ENCODE measurements at regions not wholly inside any gene's neighbourhood (a gene's known extent, or its start where the extent isn't known, plus 50 kb on each side); places are given as distances from the start of the nearest gene placed in this dataset.

DNA sequence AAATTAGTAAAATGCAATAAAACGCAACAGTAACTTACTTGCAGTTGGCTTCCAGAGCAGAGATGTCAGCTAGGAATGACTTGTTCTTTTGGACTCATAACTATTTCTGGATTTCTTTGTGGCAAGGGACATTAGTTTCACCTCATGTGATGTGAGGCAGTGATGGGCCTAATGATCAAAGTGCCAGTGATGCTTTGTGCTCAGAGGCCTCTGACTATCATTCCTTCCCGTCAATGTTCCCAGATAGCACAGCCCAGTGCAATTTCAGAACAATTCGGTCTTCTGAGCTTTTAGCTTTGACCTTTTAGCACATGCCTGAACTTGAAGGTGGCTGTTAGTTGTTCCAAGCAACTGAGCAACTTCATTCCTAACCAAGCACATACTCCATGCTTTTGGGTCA is 596.8 kb downstream of the TFAP2B start (continued):
- TF ChIP-seq SPI1 (IDR thresholded peaks at IDR 0.05; ENCODE audit: borderline replicate concordance, insufficient read depth, low read depth, low read length) = no peak
- TF ChIP-seq SREBF1 (IDR thresholded peaks at IDR 0.05; ENCODE audit: low read length) = no peak
- TF ChIP-seq POLR2A (IDR thresholded peaks at IDR 0.05; ENCODE audit: low read depth, low read length) = no peak

DNA sequence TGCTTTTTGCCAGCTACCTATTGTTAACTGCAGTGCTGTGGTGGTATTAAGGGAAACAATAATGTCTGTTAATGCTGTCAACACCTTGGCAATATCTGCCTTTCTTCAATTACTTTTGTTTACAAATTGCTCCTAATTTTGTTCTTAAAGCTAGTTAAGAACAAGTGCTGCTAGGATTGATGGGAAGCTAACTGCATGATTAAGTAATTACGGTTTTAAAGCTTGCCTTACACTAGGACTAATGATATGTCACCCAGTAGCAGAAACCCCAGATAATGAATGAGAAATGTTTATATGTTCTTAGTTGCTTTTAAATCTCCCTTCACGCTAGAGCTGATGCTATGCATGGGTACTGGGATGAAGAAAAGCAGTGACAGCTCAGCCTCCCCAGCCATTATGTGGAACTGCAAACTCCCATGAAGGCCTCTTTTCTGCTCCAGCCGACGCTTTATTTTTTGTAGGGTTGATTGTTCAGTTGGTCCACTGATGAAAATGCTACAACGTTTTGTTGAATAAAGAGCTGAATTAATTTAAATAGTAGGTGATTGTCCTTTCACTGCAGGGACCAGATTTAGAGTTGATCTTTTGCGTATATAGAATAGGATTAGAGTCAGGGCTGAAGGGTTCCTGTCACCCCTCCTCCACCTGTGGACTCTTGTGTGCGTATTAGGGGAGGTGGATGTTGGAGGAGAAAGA is 610.5 kb downstream of the TFAP2B start:
- Histone ChIP-seq H3K4me2 (ENCODE audit: control insufficient read depth, insufficient read depth) (no peak overlapping the region), H3K4me1 (ENCODE audit: control insufficient read depth, insufficient read depth, low read length) (no peaks in the 10 kb centered on the region), H3K36me3 (ENCODE audit: control insufficient read depth in 2 of 2, insufficient read depth in 2 of 2, low read length in 1 of 2) (no peaks in the 10 kb centered on the region), H3K4me3 (no peak overlapping the region), H3K27me3 (replicated peaks in 1 of 2; ENCODE audit: control insufficient read depth in 2 of 2, insufficient read depth in 2 of 2, low read length in 1 of 2) (no peaks in the 10 kb centered on the region), H3K9me3 (replicated peaks; ENCODE audit: control insufficient read depth, insufficient read depth, low read length) (no peaks in the 10 kb centered on the region), H3K9ac (ENCODE audit: control insufficient read depth, insufficient read depth, low read length) (no peak overlapping the region), H3K79me2 (ENCODE audit: control insufficient read depth, insufficient read depth, low read length) (no peaks in the 10 kb centered on the region), H4K20me1 (ENCODE audit: control insufficient read depth, insufficient read depth) (no peaks in the 10 kb centered on the region), H2AFZ (ENCODE audit: control insufficient read depth, low read depth, low read length) (no peak overlapping the region), H3K27ac (ENCODE audit: control insufficient read depth, insufficient read depth) (no peak overlapping the region)
- DNase-seq (ENCODE audit: low read depth, low spot score) (no peak), FAIRE-seq (no peak), ATAC-seq (no peak)
- intact Hi-C loops (cut with micrococcal nuclease; ENCODE audit: unreplicated experiment) = no loop called here
- 44% methylated on average over 7 of the region's 7 CpGs for WGBS (ENCODE audit: insufficient coverage, insufficient replicate concordance, low lambda C conversion rate, missing lambda C conversion rate)
- SMC1A ChIA-PET (ENCODE audit: uncharacterized antibody, unreplicated experiment) = no interaction called here
- CTCF ChIA-PET = interaction anchor here (1.0 kb wide), 2 partner anchors 9 to 30 kb away, joined by 3 read pairs; no protein-coding TSS in a partner anchor
- RAD21 ChIA-PET (ENCODE audit: unreplicated experiment) = no interaction called here
- no TSS peak for BruUV-seq (replicated peaks)
- POLR2A ChIA-PET = interaction anchor here (0.6 kb wide), 1 partner anchor 1964 kb away, joined by 4 read pairs; no protein-coding TSS in a partner anchor
- in situ Hi-C loops (cut with MboI) = no loop called here
- TF ChIP-seq, protein P1, sequence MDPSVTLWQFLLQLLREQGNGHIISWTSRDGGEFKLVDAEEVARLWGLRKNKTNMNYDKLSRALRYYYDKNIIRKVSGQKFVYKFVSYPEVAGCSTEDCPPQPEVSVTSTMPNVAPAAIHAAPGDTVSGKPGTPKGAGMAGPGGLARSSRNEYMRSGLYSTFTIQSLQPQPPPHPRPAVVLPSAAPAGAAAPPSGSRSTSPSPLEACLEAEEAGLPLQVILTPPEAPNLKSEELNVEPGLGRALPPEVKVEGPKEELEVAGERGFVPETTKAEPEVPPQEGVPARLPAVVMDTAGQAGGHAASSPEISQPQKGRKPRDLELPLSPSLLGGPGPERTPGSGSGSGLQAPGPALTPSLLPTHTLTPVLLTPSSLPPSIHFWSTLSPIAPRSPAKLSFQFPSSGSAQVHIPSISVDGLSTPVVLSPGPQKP (IDR thresholded peaks at IDR 0.05; ENCODE audit: low read depth, low read length) = no peak
- TF ChIP-seq SUPT20H (IDR thresholded peaks at IDR 0.05; ENCODE audit: borderline replicate concordance, control insufficient read depth, low read depth, low read length) (no peak), TAF1 (IDR thresholded peaks at IDR 0.05; ENCODE audit: borderline replicate concordance, low read depth, low read length) (no peak), JUND (IDR thresholded peaks at IDR 0.05; ENCODE audit: low read depth, low read length) (no peak), IKZF1 (conservative IDR thresholded peaks at IDR 0.05) (no peak), EZH2 (IDR thresholded peaks at IDR 0.05; ENCODE audit: borderline replicate concordance, control insufficient read depth, low read depth, low read length) (no peak), NFXL1 (IDR thresholded peaks at IDR 0.05; ENCODE audit: borderline replicate concordance) (no peak), RB1 (IDR thresholded peaks at IDR 0.05; ENCODE audit: borderline replicate concordance) (no peak)
- TF ChIP-seq, protein P2, sequence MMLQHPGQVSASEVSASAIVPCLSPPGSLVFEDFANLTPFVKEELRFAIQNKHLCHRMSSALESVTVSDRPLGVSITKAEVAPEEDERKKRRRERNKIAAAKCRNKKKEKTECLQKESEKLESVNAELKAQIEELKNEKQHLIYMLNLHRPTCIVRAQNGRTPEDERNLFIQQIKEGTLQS (IDR thresholded peaks at IDR 0.05; ENCODE audit: borderline replicate concordance, extremely low read depth, low read depth, low read length) = no peak
- TF ChIP-seq, protein P3, sequence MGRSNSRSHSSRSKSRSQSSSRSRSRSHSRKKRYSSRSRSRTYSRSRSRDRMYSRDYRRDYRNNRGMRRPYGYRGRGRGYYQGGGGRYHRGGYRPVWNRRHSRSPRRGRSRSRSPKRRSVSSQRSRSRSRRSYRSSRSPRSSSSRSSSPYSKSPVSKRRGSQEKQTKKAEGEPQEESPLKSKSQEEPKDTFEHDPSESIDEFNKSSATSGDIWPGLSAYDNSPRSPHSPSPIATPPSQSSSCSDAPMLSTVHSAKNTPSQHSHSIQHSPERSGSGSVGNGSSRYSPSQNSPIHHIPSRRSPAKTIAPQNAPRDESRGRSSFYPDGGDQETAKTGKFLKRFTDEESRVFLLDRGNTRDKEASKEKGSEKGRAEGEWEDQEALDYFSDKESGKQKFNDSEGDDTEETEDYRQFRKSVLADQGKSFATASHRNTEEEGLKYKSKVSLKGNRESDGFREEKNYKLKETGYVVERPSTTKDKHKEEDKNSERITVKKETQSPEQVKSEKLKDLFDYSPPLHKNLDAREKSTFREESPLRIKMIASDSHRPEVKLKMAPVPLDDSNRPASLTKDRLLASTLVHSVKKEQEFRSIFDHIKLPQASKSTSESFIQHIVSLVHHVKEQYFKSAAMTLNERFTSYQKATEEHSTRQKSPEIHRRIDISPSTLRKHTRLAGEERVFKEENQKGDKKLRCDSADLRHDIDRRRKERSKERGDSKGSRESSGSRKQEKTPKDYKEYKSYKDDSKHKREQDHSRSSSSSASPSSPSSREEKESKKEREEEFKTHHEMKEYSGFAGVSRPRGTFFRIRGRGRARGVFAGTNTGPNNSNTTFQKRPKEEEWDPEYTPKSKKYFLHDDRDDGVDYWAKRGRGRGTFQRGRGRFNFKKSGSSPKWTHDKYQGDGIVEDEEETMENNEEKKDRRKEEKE (IDR thresholded peaks at IDR 0.05) = no peak
- TF ChIP-seq, protein P4, sequence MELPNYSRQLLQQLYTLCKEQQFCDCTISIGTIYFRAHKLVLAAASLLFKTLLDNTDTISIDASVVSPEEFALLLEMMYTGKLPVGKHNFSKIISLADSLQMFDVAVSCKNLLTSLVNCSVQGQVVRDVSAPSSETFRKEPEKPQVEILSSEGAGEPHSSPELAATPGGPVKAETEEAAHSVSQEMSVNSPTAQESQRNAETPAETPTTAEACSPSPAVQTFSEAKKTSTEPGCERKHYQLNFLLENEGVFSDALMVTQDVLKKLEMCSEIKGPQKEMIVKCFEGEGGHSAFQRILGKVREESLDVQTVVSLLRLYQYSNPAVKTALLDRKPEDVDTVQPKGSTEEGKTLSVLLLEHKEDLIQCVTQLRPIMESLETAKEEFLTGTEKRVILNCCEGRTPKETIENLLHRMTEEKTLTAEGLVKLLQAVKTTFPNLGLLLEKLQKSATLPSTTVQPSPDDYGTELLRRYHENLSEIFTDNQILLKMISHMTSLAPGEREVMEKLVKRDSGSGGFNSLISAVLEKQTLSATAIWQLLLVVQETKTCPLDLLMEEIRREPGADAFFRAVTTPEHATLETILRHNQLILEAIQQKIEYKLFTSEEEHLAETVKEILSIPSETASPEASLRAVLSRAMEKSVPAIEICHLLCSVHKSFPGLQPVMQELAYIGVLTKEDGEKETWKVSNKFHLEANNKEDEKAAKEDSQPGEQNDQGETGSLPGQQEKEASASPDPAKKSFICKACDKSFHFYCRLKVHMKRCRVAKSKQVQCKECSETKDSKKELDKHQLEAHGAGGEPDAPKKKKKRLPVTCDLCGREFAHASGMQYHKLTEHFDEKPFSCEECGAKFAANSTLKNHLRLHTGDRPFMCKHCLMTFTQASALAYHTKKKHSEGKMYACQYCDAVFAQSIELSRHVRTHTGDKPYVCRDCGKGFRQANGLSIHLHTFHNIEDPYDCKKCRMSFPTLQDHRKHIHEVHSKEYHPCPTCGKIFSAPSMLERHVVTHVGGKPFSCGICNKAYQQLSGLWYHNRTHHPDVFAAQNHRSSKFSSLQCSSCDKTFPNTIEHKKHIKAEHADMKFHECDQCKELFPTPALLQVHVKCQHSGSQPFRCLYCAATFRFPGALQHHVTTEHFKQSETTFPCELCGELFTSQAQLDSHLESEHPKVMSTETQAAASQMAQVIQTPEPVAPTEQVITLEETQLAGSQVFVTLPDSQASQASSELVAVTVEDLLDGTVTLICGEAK (IDR thresholded peaks at IDR 0.05; ENCODE audit: borderline replicate concordance) = no peak

Data from GM12878 (cell line).